Hepatocyte (in vitro differentiated cells): ENCODE measurements at regions not wholly inside any gene's neighbourhood (a gene's known extent, or its start where the extent isn't known, plus 50 kb on each side); places are given as distances from the start of the nearest gene placed in this dataset.

ENCODE experiments used
- DNase-seq: peaks from one replicate; pipeline ENCODE4 v3.0.0-alpha.2; 2016; ENCODE audit warnings: low spot score
- H2AFZ ChIP-seq: fragments of 200-600 bp; sonication (generic); 2 replicates; pipeline ENCODE4 v1.6.0; 2016; ENCODE audit warnings: antibody characterized with exemption, mild to moderate bottlenecking
- H3K27ac ChIP-seq: fragments of 200-600 bp; sonication (generic); 2 replicates; pipeline ENCODE4 v1.5.1; 2016; ENCODE audit warnings: mild to moderate bottlenecking
- H3K27me3 ChIP-seq: fragments of 200-600 bp; sonication (generic); 2 replicates; pipeline ENCODE4 v1.6.1; 2016
- H3K36me3 ChIP-seq: fragments of 200-600 bp; sonication (generic); replicated peaks from 2 replicates; pipeline ENCODE4 v1.5.1; 2016; ENCODE audit warnings: low read depth; ENCODE audit not compliant: insufficient read depth
- H3K4me1 ChIP-seq: fragments of 200-600 bp; sonication (generic); 2 replicates; pipeline ENCODE4 v1.5.1; 2016; ENCODE audit warnings: mild to moderate bottlenecking, moderate library complexity; ENCODE audit not compliant: insufficient read depth
- H3K4me2 ChIP-seq: fragments of 200-600 bp; sonication (generic); 2 replicates; pipeline ENCODE4 v1.6.0; 2016
- H3K4me3 ChIP-seq: fragments of 200-600 bp; sonication (generic); 2 replicates; pipeline ENCODE4 v1.5.1; 2016; ENCODE audit warnings: mild to moderate bottlenecking
- H3K79me2 ChIP-seq: fragments of 200-600 bp; sonication (generic); 2 replicates; pipeline ENCODE4 v1.6.0; 2017; ENCODE audit warnings: mild to moderate bottlenecking
- H3K9me2 ChIP-seq: fragments of 200-600 bp; sonication (generic); replicated peaks from 2 replicates; pipeline ENCODE4 v1.6.0; 2017; ENCODE audit warnings: mild to moderate bottlenecking; ENCODE audit not compliant: insufficient read depth
- H3K9me3 ChIP-seq: fragments of 200-600 bp; sonication (generic); 2 replicates; pipeline ENCODE4 v1.5.1; 2016; ENCODE audit warnings: low read depth, mild to moderate bottlenecking
- H4K20me1 ChIP-seq: fragments of 200-600 bp; sonication (generic); 2 replicates; pipeline ENCODE4 v1.6.0; 2016; ENCODE audit warnings: mild to moderate bottlenecking; ENCODE audit not compliant: insufficient read depth, poor library complexity, severe bottlenecking
- EZH2 ChIP-seq: fragments of 200-600 bp; sonication (generic); IDR thresholded peaks from 2 replicates; pipeline ENCODE4 v1.6.1; 2016; ENCODE audit warnings: antibody characterized with exemption, mild to moderate bottlenecking, borderline replicate concordance
- EZH2phosphoT487 ChIP-seq: fragments of 200-600 bp; sonication (generic); IDR thresholded peaks from one replicate; pipeline ENCODE4 v1.6.1; 2018; ENCODE audit warnings: antibody characterized with exemption, mild to moderate bottlenecking, low read depth, moderate library complexity; ENCODE audit not compliant: unreplicated experiment, severe bottlenecking
- WGBS: methylation state at CpG from one replicate; pipeline ENCODE4 v1.1.6; 2016; ENCODE audit warnings: low lambda C conversion rate; ENCODE audit errors: missing lambda C conversion rate; 5-methylcytosine and 5-hydroxymethylcytosine counted together
- TF ChIP-seq, protein P1 (sequence below): fragments of 200-600 bp; sonication (generic); IDR thresholded peaks from 2 replicates; pipeline ENCODE4 v1.5.1; 2016; ENCODE audit warnings: antibody characterized with exemption, mild to moderate bottlenecking; ENCODE audit not compliant: poor library complexity

DNA sequence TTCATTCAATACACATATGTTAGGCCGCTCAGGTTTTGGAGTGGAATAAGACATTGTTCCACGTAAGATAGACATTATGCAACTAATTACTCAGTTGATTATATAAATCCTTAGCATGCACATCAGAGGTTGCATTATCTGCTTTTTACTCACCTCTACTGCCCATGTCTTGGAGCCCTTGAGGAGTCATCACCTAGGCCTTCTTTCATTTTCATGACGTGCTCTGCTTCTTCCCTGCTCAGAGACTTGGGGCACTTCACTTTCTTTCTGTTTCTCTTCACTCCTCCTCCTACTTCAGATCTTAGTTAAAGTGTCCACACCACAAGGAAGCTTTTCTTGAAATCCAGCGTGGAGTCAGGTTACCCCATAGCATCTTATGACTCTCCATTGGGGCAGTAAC, 241.1 kb downstream of the TLR4 start:
- Histone ChIP-seq H3K4me1 (no peaks in the 10 kb centered on the region), H3K4me3 (no peak overlapping the region), H2AFZ (no peak overlapping the region), H3K27ac (no peak overlapping the region), H3K27me3 (no peaks in the 10 kb centered on the region), H3K4me2 (no peak overlapping the region), H3K9me2 (no peaks in the 10 kb centered on the region), H4K20me1 (no peaks in the 10 kb centered on the region), H3K79me2 (no peaks in the 10 kb centered on the region), H3K36me3 (no peaks in the 10 kb centered on the region), H3K9me3 (no peaks in the 10 kb centered on the region)
- DNase-seq, result no peak
- TF ChIP-seq, protein P1, sequence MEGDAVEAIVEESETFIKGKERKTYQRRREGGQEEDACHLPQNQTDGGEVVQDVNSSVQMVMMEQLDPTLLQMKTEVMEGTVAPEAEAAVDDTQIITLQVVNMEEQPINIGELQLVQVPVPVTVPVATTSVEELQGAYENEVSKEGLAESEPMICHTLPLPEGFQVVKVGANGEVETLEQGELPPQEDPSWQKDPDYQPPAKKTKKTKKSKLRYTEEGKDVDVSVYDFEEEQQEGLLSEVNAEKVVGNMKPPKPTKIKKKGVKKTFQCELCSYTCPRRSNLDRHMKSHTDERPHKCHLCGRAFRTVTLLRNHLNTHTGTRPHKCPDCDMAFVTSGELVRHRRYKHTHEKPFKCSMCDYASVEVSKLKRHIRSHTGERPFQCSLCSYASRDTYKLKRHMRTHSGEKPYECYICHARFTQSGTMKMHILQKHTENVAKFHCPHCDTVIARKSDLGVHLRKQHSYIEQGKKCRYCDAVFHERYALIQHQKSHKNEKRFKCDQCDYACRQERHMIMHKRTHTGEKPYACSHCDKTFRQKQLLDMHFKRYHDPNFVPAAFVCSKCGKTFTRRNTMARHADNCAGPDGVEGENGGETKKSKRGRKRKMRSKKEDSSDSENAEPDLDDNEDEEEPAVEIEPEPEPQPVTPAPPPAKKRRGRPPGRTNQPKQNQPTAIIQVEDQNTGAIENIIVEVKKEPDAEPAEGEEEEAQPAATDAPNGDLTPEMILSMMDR, result no peak
- TF ChIP-seq EZH2, result no peak
- no peak for TF ChIP-seq EZH2phosphoT487
- 62% methylated on average over 4 of the region's 4 CpGs for WGBS

DNA sequence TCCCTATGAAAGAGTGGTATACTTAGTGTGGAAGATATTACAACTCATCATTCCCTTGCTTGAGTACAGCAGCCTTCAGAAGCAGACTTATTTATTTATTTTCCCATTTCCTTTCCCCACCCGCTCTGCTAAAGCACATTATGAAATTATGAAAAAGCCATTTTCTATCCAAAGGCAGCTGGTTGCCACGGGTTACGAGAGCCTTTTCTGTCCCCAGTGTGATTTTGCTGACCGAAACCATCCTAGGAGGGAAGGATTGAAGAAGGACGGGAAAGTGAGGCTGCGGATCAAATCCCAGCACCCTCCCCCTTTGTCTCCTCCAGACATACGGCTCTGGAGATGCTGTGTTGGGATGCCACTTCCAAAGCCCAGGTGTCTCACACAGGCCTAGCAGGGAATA, 246.9 kb downstream of the TLR4 start:
- Histone ChIP-seq H3K36me3 (no peaks in the 10 kb centered on the region), H2AFZ (no peak overlapping the region), H3K4me2 (no peak overlapping the region), H3K9me2 (no peaks in the 10 kb centered on the region), H4K20me1 (no peaks in the 10 kb centered on the region), H3K79me2 (no peaks in the 10 kb centered on the region), H3K27ac (no peak overlapping the region), H3K9me3 (no peaks in the 10 kb centered on the region), H3K4me1 (no peaks in the 10 kb centered on the region), H3K27me3 (no peaks in the 10 kb centered on the region), H3K4me3 (no peak overlapping the region)
- TF ChIP-seq EZH2 (no peak), EZH2phosphoT487 (no peak)
- TF ChIP-seq, protein P1, result no peak
- no peak for DNase-seq
- WGBS, result 94% methylated on average over 7 of the region's 7 CpGs

DNA sequence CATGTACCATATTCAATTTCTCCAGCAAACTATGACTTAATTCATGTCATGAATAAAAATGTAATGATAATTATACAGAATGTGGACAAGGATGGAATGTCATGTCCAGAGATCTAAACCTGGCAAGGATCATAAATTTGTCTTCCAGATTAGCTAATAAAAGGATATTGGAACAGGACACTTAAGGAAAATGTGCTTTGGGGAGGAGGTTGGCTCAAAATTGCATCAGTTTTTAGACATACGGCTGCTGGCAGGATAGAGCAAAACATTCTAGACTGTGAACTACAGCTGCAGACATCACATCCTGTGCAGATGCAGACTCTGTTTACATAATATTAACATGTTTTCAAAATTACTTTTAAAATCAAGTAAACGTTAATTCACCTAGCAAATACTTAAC, 248.4 kb downstream of the TLR4 start:
- no peak overlapping the region for H3K4me2 ChIP-seq
- DNase-seq, result no peak
- no peak overlapping the region for H2AFZ ChIP-seq
- no peaks in the 10 kb centered on the region for H3K27me3 ChIP-seq
- H3K9me2 ChIP-seq, result no peaks in the 10 kb centered on the region
- no peak for TF ChIP-seq EZH2phosphoT487
- TF ChIP-seq, protein P1, result no peak
- no peak for TF ChIP-seq EZH2
- H3K36me3 ChIP-seq, result no peaks in the 10 kb centered on the region
- no peaks in the 10 kb centered on the region for H3K9me3 ChIP-seq
- H3K4me1 ChIP-seq, result no peaks in the 10 kb centered on the region
- no peak overlapping the region for H3K27ac ChIP-seq
- WGBS, result 66% methylated on average over 2 of the region's 2 CpGs
- H3K4me3 ChIP-seq, result no peak overlapping the region
- H4K20me1 ChIP-seq, result no peaks in the 10 kb centered on the region
- no peaks in the 10 kb centered on the region for H3K79me2 ChIP-seq

DNA sequence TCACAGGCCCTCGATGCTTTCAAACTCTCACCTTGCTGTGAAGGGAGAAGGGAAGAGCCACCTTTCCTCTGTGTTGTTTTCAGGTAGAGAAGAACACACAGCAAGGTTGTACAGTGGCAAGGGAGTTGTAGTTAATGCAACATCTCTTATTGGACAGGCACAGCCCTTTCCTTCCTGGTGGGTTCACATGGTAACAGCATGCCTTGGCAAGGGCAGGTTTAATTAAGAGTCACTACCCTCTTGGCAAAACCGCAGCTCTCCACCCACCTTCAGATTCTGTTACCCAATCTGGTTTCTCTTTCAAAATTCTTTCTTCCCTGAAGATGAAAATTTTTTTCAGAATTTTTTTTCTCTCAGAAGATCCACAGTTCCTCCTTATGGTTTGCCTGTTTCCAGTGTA, 253.1 kb downstream of the TLR4 start:
- Histone ChIP-seq H3K27me3 (no peaks in the 10 kb centered on the region), H2AFZ (no peak overlapping the region), H3K9me2 (no peaks in the 10 kb centered on the region), H4K20me1 (no peaks in the 10 kb centered on the region), H3K36me3 (no peaks in the 10 kb centered on the region), H3K27ac (no peak overlapping the region), H3K79me2 (no peaks in the 10 kb centered on the region), H3K4me2 (no peak overlapping the region), H3K4me1 (no peaks in the 10 kb centered on the region), H3K4me3 (no peak overlapping the region), H3K9me3 (no peaks in the 10 kb centered on the region)
- 87% methylated on average over 2 of the region's 2 CpGs for WGBS
- no peak for DNase-seq
- TF ChIP-seq, protein P1, result no peak
- TF ChIP-seq EZH2 (no peak), EZH2phosphoT487 (no peak)
